Progenitor cell of endocrine pancreas (in vitro differentiated cells): ENCODE measurements at regions not wholly inside any gene's neighbourhood (a gene's known extent, or its start where the extent isn't known, plus 50 kb on each side); places are given as distances from the start of the nearest gene placed in this dataset.

Experiments used
- DNase-seq: peaks from one replicate; pipeline ENCODE4 v3.0.0; 2021; ENCODE audit warnings: low spot score; ENCODE audit not compliant: unreplicated experiment
- H3K27ac Mint-ChIP-seq: 2 replicates; pipeline ENCODE4 v1.8.0; 2021; ENCODE audit warnings: mild to moderate bottlenecking, moderate library complexity, mixed read lengths
- H3K27me3 Mint-ChIP-seq: 2 replicates; pipeline ENCODE4 v1.8.0; 2021; ENCODE audit warnings: mixed read lengths
- H3K36me3 Mint-ChIP-seq: 2 replicates; pipeline ENCODE4 v1.8.0; 2022; ENCODE audit warnings: mixed read lengths; ENCODE audit not compliant: insufficient read depth
- H3K4me1 Mint-ChIP-seq: 2 replicates; pipeline ENCODE4 v1.8.0; 2021; ENCODE audit warnings: low read depth, mixed read lengths
- H3K4me3 Mint-ChIP-seq: 2 replicates; pipeline ENCODE4 v1.8.0; 2021; ENCODE audit warnings: low read depth, mild to moderate bottlenecking, moderate library complexity, mixed read lengths
- H3K9me3 Mint-ChIP-seq: 2 replicates; pipeline ENCODE4 v1.8.0; 2021; ENCODE audit warnings: low read depth, mixed read lengths
- TF ChIP-seq, protein P1 (sequence below): fragments of 200-600 bp; sonication (generic); IDR thresholded peaks from one replicate; pipeline ENCODE4 v1.5.0; 2021; ENCODE audit warnings: antibody characterized with exemption, mild to moderate bottlenecking; ENCODE audit not compliant: unreplicated experiment

DNA sequence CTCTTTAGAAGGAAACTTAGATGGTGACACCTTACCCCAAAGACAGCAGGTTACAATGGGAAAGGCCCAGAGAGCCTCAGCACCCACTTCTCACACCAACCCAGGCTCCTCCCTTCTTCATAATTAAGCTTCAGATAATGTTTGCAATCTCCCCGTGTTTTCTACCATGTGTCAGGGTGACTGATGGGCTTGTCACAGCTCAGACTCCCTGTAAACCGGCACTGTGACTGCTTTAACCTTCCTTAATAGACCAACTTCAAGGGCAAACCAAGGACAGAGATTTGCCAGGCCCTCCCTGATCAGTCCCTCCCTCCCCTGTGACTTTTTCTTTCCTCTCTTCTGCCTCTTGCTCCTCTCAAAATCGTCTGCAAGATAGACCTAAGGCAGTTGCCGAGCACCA, 760.6 kb upstream of the EEF2KMT start:
- Mint-ChIP-seq H3K4me3 (no peak overlapping the region), H3K27ac (no peak overlapping the region), H3K4me1 (no peaks in the 10 kb centered on the region), H3K36me3 (no peaks in the 10 kb centered on the region), H3K9me3 (no peaks in the 10 kb centered on the region), H3K27me3 (peaks cover 25% of the 10 kb centered on the region)
- DNase-seq: no peak
- TF ChIP-seq, protein P1, sequence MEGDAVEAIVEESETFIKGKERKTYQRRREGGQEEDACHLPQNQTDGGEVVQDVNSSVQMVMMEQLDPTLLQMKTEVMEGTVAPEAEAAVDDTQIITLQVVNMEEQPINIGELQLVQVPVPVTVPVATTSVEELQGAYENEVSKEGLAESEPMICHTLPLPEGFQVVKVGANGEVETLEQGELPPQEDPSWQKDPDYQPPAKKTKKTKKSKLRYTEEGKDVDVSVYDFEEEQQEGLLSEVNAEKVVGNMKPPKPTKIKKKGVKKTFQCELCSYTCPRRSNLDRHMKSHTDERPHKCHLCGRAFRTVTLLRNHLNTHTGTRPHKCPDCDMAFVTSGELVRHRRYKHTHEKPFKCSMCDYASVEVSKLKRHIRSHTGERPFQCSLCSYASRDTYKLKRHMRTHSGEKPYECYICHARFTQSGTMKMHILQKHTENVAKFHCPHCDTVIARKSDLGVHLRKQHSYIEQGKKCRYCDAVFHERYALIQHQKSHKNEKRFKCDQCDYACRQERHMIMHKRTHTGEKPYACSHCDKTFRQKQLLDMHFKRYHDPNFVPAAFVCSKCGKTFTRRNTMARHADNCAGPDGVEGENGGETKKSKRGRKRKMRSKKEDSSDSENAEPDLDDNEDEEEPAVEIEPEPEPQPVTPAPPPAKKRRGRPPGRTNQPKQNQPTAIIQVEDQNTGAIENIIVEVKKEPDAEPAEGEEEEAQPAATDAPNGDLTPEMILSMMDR: no peak

DNA sequence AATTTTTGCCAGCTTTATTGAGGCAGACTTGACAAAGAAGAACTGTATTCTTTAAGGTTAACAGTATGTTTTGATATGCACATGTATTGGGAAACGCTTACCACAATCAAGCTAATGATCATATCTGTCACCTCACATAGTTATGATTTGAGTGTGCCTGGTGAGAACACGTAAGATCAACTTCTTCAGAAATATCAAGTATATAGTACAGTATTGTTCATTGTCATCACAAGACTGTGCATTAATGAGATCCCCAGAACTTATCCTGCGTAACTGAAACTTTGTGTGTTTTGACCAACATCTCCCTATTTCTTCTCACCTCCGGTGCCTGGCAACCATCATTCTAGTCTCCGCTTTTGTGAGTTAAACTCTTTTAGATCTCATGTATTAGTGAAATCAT, 756.4 kb upstream of the EEF2KMT start:
- no peaks in the 10 kb centered on the region for H3K36me3 Mint-ChIP-seq
- no peak overlapping the region for H3K4me3 Mint-ChIP-seq
- H3K9me3 Mint-ChIP-seq: no peaks in the 10 kb centered on the region
- DNase-seq: no peak
- H3K27me3 Mint-ChIP-seq: peaks cover 13% of the 10 kb centered on the region
- no peak overlapping the region for H3K27ac Mint-ChIP-seq
- no peaks in the 10 kb centered on the region for H3K4me1 Mint-ChIP-seq
- TF ChIP-seq, protein P1: no peak

DNA sequence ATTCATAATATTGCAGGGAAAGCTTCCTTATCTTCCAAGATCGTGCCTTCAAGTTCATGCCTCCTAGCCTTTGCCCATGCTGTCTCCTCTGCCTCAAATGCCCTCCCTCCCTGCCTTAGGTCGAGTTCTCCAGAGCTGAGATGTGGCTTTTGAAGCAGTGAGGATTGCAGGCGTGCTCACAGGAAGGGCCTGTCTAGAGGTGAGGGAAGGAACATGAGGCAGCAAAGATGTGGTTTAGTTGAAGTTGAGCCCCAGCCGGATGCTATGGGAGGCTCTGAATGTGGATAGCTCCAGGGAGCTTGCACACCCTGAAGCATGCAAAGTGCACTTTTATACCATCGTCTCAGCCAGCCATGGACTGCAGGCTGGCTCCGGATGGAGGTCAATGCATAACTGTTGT, 754.6 kb upstream of the EEF2KMT start:
- peaks cover 11% of the 10 kb centered on the region for H3K27me3 Mint-ChIP-seq
- no peaks in the 10 kb centered on the region for H3K4me1 Mint-ChIP-seq
- no peak for DNase-seq
- H3K4me3 Mint-ChIP-seq: no peak overlapping the region
- no peak overlapping the region for H3K27ac Mint-ChIP-seq
- no peaks in the 10 kb centered on the region for H3K9me3 Mint-ChIP-seq
- TF ChIP-seq, protein P1: no peak
- H3K36me3 Mint-ChIP-seq: no peaks in the 10 kb centered on the region

DNA sequence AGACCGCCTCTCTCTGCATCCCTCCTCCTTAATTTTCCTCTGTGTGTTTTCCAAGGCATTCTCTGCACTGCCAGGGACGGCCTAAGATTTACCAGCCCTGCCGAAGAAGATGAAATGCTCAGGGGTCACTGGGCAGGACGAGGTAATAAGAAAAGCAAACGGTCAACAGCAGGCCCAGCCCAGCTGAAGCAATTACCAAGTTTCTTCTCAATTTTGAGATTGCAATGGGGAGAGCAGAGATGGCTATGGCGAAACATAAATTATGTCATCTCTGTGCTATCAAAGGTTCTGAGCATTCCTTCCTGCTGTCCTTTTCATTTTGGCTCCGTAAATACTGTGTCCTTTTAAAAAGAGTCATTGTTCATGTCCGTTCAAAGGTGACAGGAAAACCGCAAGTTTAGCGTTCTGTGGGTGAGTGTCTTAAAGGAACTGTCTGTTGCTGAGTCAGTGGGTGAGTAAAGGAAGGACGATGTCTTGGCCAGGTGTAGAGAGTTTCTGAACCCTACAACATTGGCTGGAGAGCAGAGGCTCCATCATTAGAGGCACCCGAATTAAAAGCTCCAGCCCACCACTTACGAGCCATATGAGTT, 753.9 kb upstream of the EEF2KMT start:
- Mint-ChIP-seq H3K4me3 (no peak overlapping the region), H3K27me3 (peaks cover 11% of the 10 kb centered on the region), H3K4me1 (no peaks in the 10 kb centered on the region), H3K36me3 (no peaks in the 10 kb centered on the region), H3K9me3 (no peaks in the 10 kb centered on the region), H3K27ac (no peak overlapping the region)
- TF ChIP-seq, protein P1: no peak
- no peak for DNase-seq

DNA sequence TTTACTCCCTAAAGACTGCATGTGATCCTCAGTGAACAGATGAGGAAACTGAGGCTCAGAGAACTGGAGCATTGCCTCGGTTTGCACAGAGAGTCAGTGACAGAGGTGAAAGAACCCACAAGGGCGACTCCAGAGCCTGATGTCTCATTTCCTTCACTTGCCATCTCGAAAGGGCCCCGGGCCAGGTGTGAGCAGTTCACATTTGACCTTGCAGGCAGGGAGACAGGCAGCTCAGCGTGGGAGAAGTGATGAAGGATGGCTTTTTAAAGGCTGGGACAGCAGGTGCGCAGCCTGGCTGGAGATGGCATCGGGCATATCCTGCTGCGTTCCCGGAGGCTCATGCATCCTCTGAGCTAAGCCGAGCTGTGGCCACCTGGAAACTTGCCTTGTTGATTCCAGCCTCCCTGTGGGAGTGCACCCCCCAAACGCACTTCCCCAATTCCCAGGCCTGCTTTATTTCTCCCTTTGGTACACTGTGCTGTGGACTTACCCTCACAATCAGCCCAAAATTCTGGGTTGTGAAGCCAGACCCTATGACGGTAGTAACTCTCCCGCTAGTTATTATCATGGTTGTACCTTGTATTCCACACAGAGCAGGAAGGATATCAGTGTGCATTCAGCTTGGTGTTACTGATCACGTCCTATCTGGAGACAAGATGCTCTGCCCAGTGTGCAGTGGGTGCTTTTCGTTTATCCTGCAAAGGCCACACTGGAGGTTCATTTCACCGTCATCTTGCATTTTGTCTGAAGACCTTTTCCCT, 753.2 kb upstream of the EEF2KMT start:
- Mint-ChIP-seq H3K4me3 (no peak overlapping the region), H3K27ac (no peak overlapping the region), H3K27me3 (peaks cover 11% of the 10 kb centered on the region), H3K9me3 (no peaks in the 10 kb centered on the region), H3K4me1 (no peaks in the 10 kb centered on the region), H3K36me3 (no peaks in the 10 kb centered on the region)
- TF ChIP-seq, protein P1: no peak
- DNase-seq: no peak
